ENCODE measurements at regions not wholly inside any gene's neighbourhood (a gene's known extent, or its start where the extent isn't known, plus 50 kb on each side); places are given as distances from the start of the nearest gene placed in this dataset.
A peak's percentile ranks its signal among the peaks of the same experiment; 100 is the strongest.
"Not testable (repeated sequence)": the region's sequence is repeated elsewhere in the genome, so short reads cannot be mapped to it uniquely, and the experiment has no call there.

DNA sequence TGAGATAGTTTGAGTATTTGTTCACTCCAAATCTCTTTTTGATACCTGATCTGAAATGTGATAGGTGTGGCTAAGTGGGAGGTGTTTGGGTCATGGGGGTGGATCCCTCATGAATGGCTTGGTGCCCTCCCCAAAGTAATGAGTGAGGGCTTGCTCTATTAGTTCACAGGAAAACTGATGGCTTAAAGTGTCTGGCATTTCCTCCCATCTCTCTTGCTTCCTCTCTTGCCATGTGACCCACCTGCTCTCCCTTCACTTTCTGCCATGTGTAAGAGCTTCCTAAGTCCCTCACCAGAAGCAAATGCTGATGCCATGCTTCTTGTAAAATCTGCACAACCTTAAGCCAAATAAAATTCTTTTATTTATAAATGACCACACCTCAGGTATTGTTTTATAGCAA lies 61.1 kb downstream of the MAD2L1 start:
- Histone ChIP-seq H3K9ac (ENCODE audit: low read length) (no peak overlapping the region), H3K9me3 (ENCODE audit: control insufficient read depth, low read length) (no peaks in the 10 kb centered on the region), H3K4me1 (ENCODE audit: control insufficient read depth, insufficient read depth, low read length) (peaks cover 16% of the 10 kb centered on the region), H3K4me3 (ENCODE audit: low read length) (no peak overlapping the region), H3K27me3 (replicated peaks; ENCODE audit: control insufficient read depth, insufficient read depth, low read length) (no peaks in the 10 kb centered on the region), H3K36me3 (ENCODE audit: control insufficient read depth, insufficient read depth, low read length, severe bottlenecking) (no peaks in the 10 kb centered on the region)
- no peak for DNase-seq (ENCODE audit: low read depth)

DNA sequence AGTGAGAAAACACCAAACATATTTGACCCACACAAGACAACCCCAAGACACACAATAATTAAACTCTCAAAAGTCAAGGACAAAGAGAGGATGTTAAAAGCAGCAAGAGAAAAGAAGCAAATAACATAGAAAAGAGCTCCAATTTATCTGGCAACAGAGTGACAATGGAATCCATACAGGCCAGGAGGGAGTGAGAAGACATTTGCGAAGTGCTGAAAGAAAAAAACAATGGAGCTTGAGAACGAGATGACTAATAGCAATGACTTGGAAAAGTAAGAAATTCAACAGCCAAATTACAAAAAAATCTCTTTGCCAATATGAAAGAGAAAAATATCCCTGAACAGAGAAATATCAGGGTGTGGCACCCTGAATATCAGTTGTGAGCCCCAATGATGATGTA lies 61.6 kb downstream of the MAD2L1 start:
- H3K4me3 ChIP-seq (ENCODE audit: low read length) = no peak overlapping the region
- DNase-seq (ENCODE audit: low read depth) = no peak
- no peaks in the 10 kb centered on the region for H3K9me3 ChIP-seq (ENCODE audit: control insufficient read depth, low read length)
- H3K4me1 ChIP-seq (ENCODE audit: control insufficient read depth, insufficient read depth, low read length) = peaks cover 12% of the 10 kb centered on the region
- H3K36me3 ChIP-seq (ENCODE audit: control insufficient read depth, insufficient read depth, low read length, severe bottlenecking) = no peaks in the 10 kb centered on the region
- H3K27me3 ChIP-seq (replicated peaks; ENCODE audit: control insufficient read depth, insufficient read depth, low read length) = no peaks in the 10 kb centered on the region
- H3K9ac ChIP-seq (ENCODE audit: low read length) = no peak overlapping the region

GRCh38 chr4:120004054-120004453 lies 62.6 kb downstream of the MAD2L1 start:
- no peaks in the 10 kb centered on the region for H3K36me3 ChIP-seq (ENCODE audit: control insufficient read depth, insufficient read depth, low read length, severe bottlenecking)
- H3K9me3 ChIP-seq (ENCODE audit: control insufficient read depth, low read length) = no peaks in the 10 kb centered on the region
- no peak overlapping the region for H3K9ac ChIP-seq (ENCODE audit: low read length)
- no peak for DNase-seq (ENCODE audit: low read depth)
- no peak overlapping the region for H3K4me3 ChIP-seq (ENCODE audit: low read length)
- no peaks in the 10 kb centered on the region for H3K27me3 ChIP-seq (replicated peaks; ENCODE audit: control insufficient read depth, insufficient read depth, low read length)
- H3K4me1 ChIP-seq (ENCODE audit: control insufficient read depth, insufficient read depth, low read length) = peaks cover 9% of the 10 kb centered on the region

- Histone ChIP-seq H3K4me1 (ENCODE audit: control insufficient read depth, insufficient read depth, low read length) (peaks cover 9% of the 10 kb centered on the region), H3K36me3 (ENCODE audit: control insufficient read depth, insufficient read depth, low read length, severe bottlenecking) (no peaks in the 10 kb centered on the region), H3K9me3 (ENCODE audit: control insufficient read depth, low read length) (no peaks in the 10 kb centered on the region), H3K4me3 (ENCODE audit: low read length) (no peak overlapping the region), H3K9ac (ENCODE audit: low read length) (no peak overlapping the region), H3K27me3 (replicated peaks; ENCODE audit: control insufficient read depth, insufficient read depth, low read length) (no peaks in the 10 kb centered on the region)
- no peak for DNase-seq (ENCODE audit: low read depth)
Measured at GRCh38 chr4:120003193-120003592, 63.5 kb downstream of the MAD2L1 start.

- no peaks in the 10 kb centered on the region for H3K36me3 ChIP-seq (ENCODE audit: control insufficient read depth, insufficient read depth, low read length, severe bottlenecking)
- no peak for DNase-seq (ENCODE audit: low read depth)
- H3K27me3 ChIP-seq (replicated peaks; ENCODE audit: control insufficient read depth, insufficient read depth, low read length) = no peaks in the 10 kb centered on the region
- H3K4me1 ChIP-seq (ENCODE audit: control insufficient read depth, insufficient read depth, low read length) = no peaks in the 10 kb centered on the region
- H3K9ac ChIP-seq (ENCODE audit: low read length) = no peak overlapping the region
- H3K9me3 ChIP-seq (ENCODE audit: control insufficient read depth, low read length) = no peaks in the 10 kb centered on the region
- no peak overlapping the region for H3K4me3 ChIP-seq (ENCODE audit: low read length)
Measured at GRCh38 chr4:120001850-120002249, 64.8 kb downstream of the MAD2L1 start.

DNA sequence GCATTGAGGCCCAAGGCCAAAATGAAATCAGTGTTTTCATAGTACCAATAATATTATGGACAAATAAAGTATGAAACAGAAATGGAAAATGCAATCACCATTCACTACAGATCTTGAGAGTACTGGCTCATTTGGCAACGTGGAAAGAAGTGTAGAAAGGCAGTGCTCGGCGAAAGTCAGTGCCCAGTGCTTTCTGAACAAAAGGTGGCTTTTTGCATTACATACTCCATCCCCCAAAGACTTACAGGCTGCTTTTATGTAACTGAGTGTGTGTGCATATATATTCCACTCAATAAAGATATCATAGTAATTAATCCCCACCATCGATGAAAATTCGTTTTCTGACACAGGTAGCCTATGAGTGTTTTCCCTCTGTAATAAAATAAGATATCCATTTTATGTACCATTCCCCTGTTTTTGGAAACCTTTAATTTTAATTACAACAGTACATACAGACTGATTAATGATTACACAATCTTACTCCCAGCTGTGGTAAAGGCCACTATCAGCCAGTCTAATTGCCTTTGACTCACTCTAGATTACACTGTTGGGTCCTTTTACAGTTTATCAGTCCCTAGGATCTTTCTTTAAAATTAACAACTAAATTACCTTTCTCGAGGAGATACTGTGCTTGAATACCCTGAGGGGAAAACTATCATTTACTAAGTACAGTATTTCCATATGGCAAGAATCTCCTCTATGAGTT lies 65.9 kb downstream of the MAD2L1 start:
- no peak for DNase-seq (ENCODE audit: low read depth)
- no peaks in the 10 kb centered on the region for H3K27me3 ChIP-seq (replicated peaks; ENCODE audit: control insufficient read depth, insufficient read depth, low read length)

GRCh38 chr4:119996024-119996423 lies 70.6 kb downstream of the MAD2L1 start:
- H3K9me3 ChIP-seq (ENCODE audit: control insufficient read depth, low read length) = not testable (repeated sequence)

More for the DNA sequence above, 65.9 kb downstream of the MAD2L1 start:
- Histone ChIP-seq H3K9me3 (ENCODE audit: control insufficient read depth, low read length) (no peaks in the 10 kb centered on the region), H3K4me1 (ENCODE audit: control insufficient read depth, insufficient read depth, low read length) (no peaks in the 10 kb centered on the region), H3K9ac (ENCODE audit: low read length) (no peak overlapping the region), H3K36me3 (ENCODE audit: control insufficient read depth, insufficient read depth, low read length, severe bottlenecking) (no peaks in the 10 kb centered on the region), H3K4me3 (ENCODE audit: low read length) (no peak overlapping the region)

DNA sequence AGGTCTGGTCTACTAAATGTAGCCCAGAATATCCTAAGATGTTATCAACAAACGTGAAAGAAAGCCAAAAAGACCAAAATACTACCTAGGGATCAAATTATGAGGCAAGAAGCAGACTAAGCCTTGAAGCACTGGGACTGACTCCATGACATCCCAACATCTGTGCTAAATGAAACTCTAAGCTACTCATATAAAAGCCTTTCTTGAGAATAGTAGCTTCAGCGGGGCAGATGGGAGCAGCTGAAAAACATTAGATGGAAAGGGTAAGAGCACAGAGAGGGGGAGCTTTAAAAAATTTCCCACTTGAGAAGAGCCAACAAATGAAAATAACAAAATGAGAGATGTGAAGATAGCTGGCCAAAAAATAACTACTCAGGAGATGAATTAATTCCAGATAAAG lies 81.7 kb downstream of the MAD2L1 start:
- Histone ChIP-seq H3K9me3 (ENCODE audit: control insufficient read depth, low read length) (no peaks in the 10 kb centered on the region), H3K9ac (ENCODE audit: low read length) (no peak overlapping the region), H3K27me3 (replicated peaks; ENCODE audit: control insufficient read depth, insufficient read depth, low read length) (no peaks in the 10 kb centered on the region), H3K4me3 (ENCODE audit: low read length) (no peak overlapping the region), H3K4me1 (ENCODE audit: control insufficient read depth, insufficient read depth, low read length) (peaks cover 3% of the 10 kb centered on the region), H3K36me3 (ENCODE audit: control insufficient read depth, insufficient read depth, low read length, severe bottlenecking) (no peaks in the 10 kb centered on the region)
- DNase-seq (ENCODE audit: low read depth) = peak; percentile 24

More at GRCh38 chr4:119996024-119996423, 70.6 kb downstream of the MAD2L1 start:
- not testable (repeated sequence) for H3K27me3 ChIP-seq (replicated peaks; ENCODE audit: control insufficient read depth, insufficient read depth, low read length); DNase-seq (ENCODE audit: low read depth); H3K36me3 ChIP-seq (ENCODE audit: control insufficient read depth, insufficient read depth, low read length, severe bottlenecking); H3K4me3 ChIP-seq (ENCODE audit: low read length); H3K9ac ChIP-seq (ENCODE audit: low read length); H3K4me1 ChIP-seq (ENCODE audit: control insufficient read depth, insufficient read depth, low read length)

GRCh38 chr4:119982756-119983155 lies 83.9 kb downstream of the MAD2L1 start:
- Histone ChIP-seq H3K4me3 (ENCODE audit: low read length) (no peak overlapping the region), H3K36me3 (ENCODE audit: control insufficient read depth, insufficient read depth, low read length, severe bottlenecking) (no peaks in the 10 kb centered on the region), H3K4me1 (ENCODE audit: control insufficient read depth, insufficient read depth, low read length) (peaks cover 3% of the 10 kb centered on the region), H3K9me3 (ENCODE audit: control insufficient read depth, low read length) (no peaks in the 10 kb centered on the region), H3K27me3 (replicated peaks; ENCODE audit: control insufficient read depth, insufficient read depth, low read length) (no peaks in the 10 kb centered on the region), H3K9ac (ENCODE audit: low read length) (no peak overlapping the region)
- DNase-seq (ENCODE audit: low read depth) = no peak

DNA sequence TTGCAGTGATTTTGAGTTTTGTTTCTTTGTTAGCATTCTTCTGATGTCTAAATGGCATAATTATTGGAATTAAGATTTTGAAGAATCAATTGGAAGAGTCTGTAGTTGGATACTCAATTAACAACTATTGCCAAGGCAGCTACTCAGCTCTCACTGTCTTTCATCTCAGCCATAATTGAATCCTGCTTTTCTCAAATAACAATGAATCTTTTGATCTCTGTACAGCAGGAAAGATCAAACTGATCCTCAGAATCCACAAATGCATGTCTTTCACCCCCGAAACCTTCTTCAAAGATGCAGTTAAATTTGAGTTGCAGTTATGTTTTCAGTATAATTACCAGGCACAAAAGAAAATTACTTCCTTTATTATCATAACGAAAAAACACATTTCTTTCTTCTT lies 86.2 kb downstream of the MAD2L1 start:
- Histone ChIP-seq H3K4me3 (ENCODE audit: low read length) (no peak overlapping the region), H3K36me3 (ENCODE audit: control insufficient read depth, insufficient read depth, low read length, severe bottlenecking) (no peaks in the 10 kb centered on the region), H3K9ac (ENCODE audit: low read length) (no peak overlapping the region), H3K9me3 (ENCODE audit: control insufficient read depth, low read length) (no peaks in the 10 kb centered on the region), H3K27me3 (replicated peaks; ENCODE audit: control insufficient read depth, insufficient read depth, low read length) (no peaks in the 10 kb centered on the region), H3K4me1 (ENCODE audit: control insufficient read depth, insufficient read depth, low read length) (peaks cover 3% of the 10 kb centered on the region)
- no peak for DNase-seq (ENCODE audit: low read depth)

GRCh38 chr4:119977076-119977940 lies 89.3 kb downstream of the MAD2L1 start:
- no peak overlapping the region for H3K9ac ChIP-seq (ENCODE audit: low read length)
- H3K27me3 ChIP-seq (replicated peaks; ENCODE audit: control insufficient read depth, insufficient read depth, low read length) = no peaks in the 10 kb centered on the region
- no peaks in the 10 kb centered on the region for H3K4me1 ChIP-seq (ENCODE audit: control insufficient read depth, insufficient read depth, low read length)
- no peaks in the 10 kb centered on the region for H3K9me3 ChIP-seq (ENCODE audit: control insufficient read depth, low read length)
- no peaks in the 10 kb centered on the region for H3K36me3 ChIP-seq (ENCODE audit: control insufficient read depth, insufficient read depth, low read length, severe bottlenecking)
- H3K4me3 ChIP-seq (ENCODE audit: low read length) = no peak overlapping the region
- DNase-seq (ENCODE audit: low read depth) = no peak

Data from adipocyte (in vitro differentiated cells).